A549 (cell line): ENCODE measurements at regions not wholly inside any gene's neighbourhood (a gene's known extent, or its start where the extent isn't known, plus 50 kb on each side); places are given as distances from the start of the nearest gene placed in this dataset.
"Not testable (repeated sequence)": the region's sequence is repeated elsewhere in the genome, so short reads cannot be mapped to it uniquely, and the experiment has no call there.

Source experiments
- POLR2A ChIP-seq: IDR thresholded peaks from 2 replicates; pipeline ENCODE4 v1.6.1; 2012; ENCODE audit warnings: mild to moderate bottlenecking, low read length
- POLR2AphosphoS2 ChIP-seq: conservative IDR thresholded peaks from 2 replicates; pipeline ENCODE4 v1.6.1; 2012; ENCODE audit warnings: low read length, improper control_type of control experiment, inconsistent platforms
- RAD21 ChIP-seq, 2 experiments: fragments of >200 bp in 1 of 2; sonication (Bioruptor Twin) in 1 of 2; formaldehyde crosslinking in 1 of 2; IDR thresholded peaks in 1 of 2; conservative IDR thresholded peaks in 1 of 2; 2 replicates in 1 of 2; 3 replicates in 1 of 2; pipeline ENCODE4 v1.6.1; 2012 to 2018; ENCODE audit warnings: inconsistent platforms in 1 of 2
- TF ChIP-seq, protein P1 (sequence below): fragments of >200 bp; sonication (Bioruptor Twin); formaldehyde crosslinking; IDR thresholded peaks from 3 replicates; pipeline ENCODE4 v1.5.1; 2016
- TF ChIP-seq, protein P2 (sequence below): fragments of 450-650 bp; IDR thresholded peaks from 2 replicates; pipeline ENCODE4 v1.6.1; 2014; ENCODE audit warnings: antibody characterized with exemption

DNA sequence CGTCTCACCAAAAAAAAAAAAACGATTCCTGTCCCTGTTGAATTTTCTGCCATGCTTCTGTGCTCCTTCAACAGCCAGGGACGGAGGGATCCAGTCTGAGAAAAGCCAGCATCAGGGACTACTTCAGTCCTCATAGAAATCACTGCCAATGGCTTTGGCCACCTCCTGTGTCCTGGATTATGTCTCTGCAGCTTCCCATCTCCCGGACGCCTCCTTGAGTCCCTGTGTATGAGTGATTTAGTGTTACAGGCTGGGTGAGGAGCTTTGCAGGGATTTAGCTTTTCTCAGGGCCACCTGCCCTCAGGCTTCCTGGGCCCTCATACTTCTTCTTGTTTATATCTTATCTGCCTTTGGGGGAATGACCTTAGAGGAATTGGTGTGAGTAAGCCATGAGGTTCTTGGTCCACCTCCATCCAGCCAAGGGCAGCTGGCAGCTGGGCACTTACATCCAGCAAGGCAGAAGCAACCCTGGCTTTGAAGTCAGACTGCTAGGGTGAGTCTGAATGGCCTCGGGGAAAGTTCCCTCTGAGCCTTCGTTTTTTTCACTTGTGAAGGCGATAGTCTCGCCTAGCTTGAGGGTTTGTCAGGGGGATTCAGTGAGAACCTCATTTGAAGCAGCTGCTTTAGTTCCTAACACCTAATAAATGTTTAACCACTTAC, 65.6 kb downstream of the NPIPB11 start:
- not testable (repeated sequence) for TF ChIP-seq RAD21 (conservative IDR thresholded peaks at IDR 0.05 in 1 of 2, IDR thresholded peaks at IDR 0.05 in 1 of 2); POLR2A; POLR2AphosphoS2
- TF ChIP-seq, protein P1, sequence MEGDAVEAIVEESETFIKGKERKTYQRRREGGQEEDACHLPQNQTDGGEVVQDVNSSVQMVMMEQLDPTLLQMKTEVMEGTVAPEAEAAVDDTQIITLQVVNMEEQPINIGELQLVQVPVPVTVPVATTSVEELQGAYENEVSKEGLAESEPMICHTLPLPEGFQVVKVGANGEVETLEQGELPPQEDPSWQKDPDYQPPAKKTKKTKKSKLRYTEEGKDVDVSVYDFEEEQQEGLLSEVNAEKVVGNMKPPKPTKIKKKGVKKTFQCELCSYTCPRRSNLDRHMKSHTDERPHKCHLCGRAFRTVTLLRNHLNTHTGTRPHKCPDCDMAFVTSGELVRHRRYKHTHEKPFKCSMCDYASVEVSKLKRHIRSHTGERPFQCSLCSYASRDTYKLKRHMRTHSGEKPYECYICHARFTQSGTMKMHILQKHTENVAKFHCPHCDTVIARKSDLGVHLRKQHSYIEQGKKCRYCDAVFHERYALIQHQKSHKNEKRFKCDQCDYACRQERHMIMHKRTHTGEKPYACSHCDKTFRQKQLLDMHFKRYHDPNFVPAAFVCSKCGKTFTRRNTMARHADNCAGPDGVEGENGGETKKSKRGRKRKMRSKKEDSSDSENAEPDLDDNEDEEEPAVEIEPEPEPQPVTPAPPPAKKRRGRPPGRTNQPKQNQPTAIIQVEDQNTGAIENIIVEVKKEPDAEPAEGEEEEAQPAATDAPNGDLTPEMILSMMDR = not testable (repeated sequence)
- TF ChIP-seq, protein P2, sequence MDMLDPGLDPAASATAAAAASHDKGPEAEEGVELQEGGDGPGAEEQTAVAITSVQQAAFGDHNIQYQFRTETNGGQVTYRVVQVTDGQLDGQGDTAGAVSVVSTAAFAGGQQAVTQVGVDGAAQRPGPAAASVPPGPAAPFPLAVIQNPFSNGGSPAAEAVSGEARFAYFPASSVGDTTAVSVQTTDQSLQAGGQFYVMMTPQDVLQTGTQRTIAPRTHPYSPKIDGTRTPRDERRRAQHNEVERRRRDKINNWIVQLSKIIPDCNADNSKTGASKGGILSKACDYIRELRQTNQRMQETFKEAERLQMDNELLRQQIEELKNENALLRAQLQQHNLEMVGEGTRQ = not testable (repeated sequence)
